GM19467 (cell line): ENCODE measurements at regions not wholly inside any gene's neighbourhood (a gene's known extent, or its start where the extent isn't known, plus 50 kb on each side); places are given as distances from the start of the nearest gene placed in this dataset.
"Not testable (repeated sequence)": the region's sequence is repeated elsewhere in the genome, so short reads cannot be mapped to it uniquely, and the experiment has no call there.

Experiments used
- ATAC-seq: cut with Tn5 transposase; IDR thresholded peaks from one replicate; pipeline ENCODE4 v1.9.1; 2021; ENCODE audit warnings: mild to moderate bottlenecking, moderate library complexity; ENCODE audit not compliant: unreplicated experiment

- ATAC-seq: no peak
Observed at GRCh38 chr17:72385475-72385874, 264.7 kb downstream of the SOX9 start.

- ATAC-seq: not testable (repeated sequence)
Observed at GRCh38 chr17:72386173-72386572, 265.4 kb downstream of the SOX9 start.

- ATAC-seq: no peak
Observed at GRCh38 chr17:72386619-72387237, 265.9 kb downstream of the SOX9 start.

- ATAC-seq: no peak
Observed at GRCh38 chr17:72387487-72387886, 266.7 kb downstream of the SOX9 start.

GRCh38 chr17:72387969-72388368 is 267.1 kb downstream of the SOX9 start:
- no peak for ATAC-seq

- peak; percentile 77 for ATAC-seq
Observed at GRCh38 chr17:72388765-72389473, 268.1 kb downstream of the SOX9 start.

- no peak for ATAC-seq
Observed at GRCh38 chr17:72390675-72391508, 270.1 kb downstream of the SOX9 start.

GRCh38 chr17:72392056-72393010 is 271.5 kb downstream of the SOX9 start:
- no peak for ATAC-seq

GRCh38 chr17:72393553-72393952 is 272.7 kb downstream of the SOX9 start:
- no peak for ATAC-seq

GRCh38 chr17:72394531-72394930 is 273.7 kb downstream of the SOX9 start:
- no peak for ATAC-seq

GRCh38 chr17:72396121-72396520 is 275.3 kb downstream of the SOX9 start:
- ATAC-seq: no peak

- no peak for ATAC-seq
Observed at GRCh38 chr17:72397223-72397667, 276.4 kb downstream of the SOX9 start.

- ATAC-seq: no peak
Observed at GRCh38 chr17:72397687-72398086, 276.9 kb downstream of the SOX9 start.

GRCh38 chr17:72399023-72399607 is 278.3 kb downstream of the SOX9 start:
- no peak for ATAC-seq

GRCh38 chr17:72399608-72400487 is 279.0 kb downstream of the SOX9 start:
- ATAC-seq: no peak

- ATAC-seq: no peak
Observed at GRCh38 chr17:72400488-72400827, 279.6 kb downstream of the SOX9 start.

GRCh38 chr17:72400863-72401262 is 280.0 kb downstream of the SOX9 start:
- no peak for ATAC-seq

- ATAC-seq: no peak
Observed at GRCh38 chr17:72401883-72402726, 281.3 kb downstream of the SOX9 start.
